Neural cell (in vitro differentiated cells): ENCODE measurements at regions not wholly inside any gene's neighbourhood (a gene's known extent, or its start where the extent isn't known, plus 50 kb on each side); places are given as distances from the start of the nearest gene placed in this dataset.

ENCODE experiments used
- H2AFZ ChIP-seq: fragments of 200-600, 300-800 bp; sonication (generic), shearing (Covaris generic); 2 replicates; pipeline ENCODE4 v1.6.0; 2014; ENCODE audit warnings: low read depth, mild to moderate bottlenecking, antibody characterized with exemption, low read length, moderate library complexity
- H3F3A ChIP-seq: fragments of 200-600 bp; shearing (Covaris generic); 2 replicates; pipeline ENCODE4 v1.6.1; 2016; ENCODE audit warnings: mild to moderate bottlenecking, moderate library complexity, mixed read lengths, antibody characterized with exemption, low read length; ENCODE audit not compliant: insufficient read depth, poor library complexity, severe bottlenecking
- H3K27ac ChIP-seq: fragments of 200-600, 300-800 bp; sonication (generic), shearing (Covaris generic); 2 replicates; pipeline ENCODE4 v1.5.1; 2014; ENCODE audit warnings: mild to moderate bottlenecking, low read length, moderate library complexity
- H3K27me3 ChIP-seq: fragments of 300-800, 200-600 bp; sonication (generic), shearing (Covaris generic); 2 replicates; pipeline ENCODE4 v1.6.0; 2014; ENCODE audit warnings: mild to moderate bottlenecking, low read depth, low read length, moderate library complexity; ENCODE audit not compliant: insufficient read depth
- H3K36me3 ChIP-seq: fragments of 300-800, 200-600 bp; sonication (generic), shearing (Covaris generic); 2 replicates; pipeline ENCODE4 v1.5.1; 2014; ENCODE audit warnings: mild to moderate bottlenecking, antibody characterized with exemption, low read length, moderate library complexity; ENCODE audit not compliant: insufficient read depth
- H3K4me2 ChIP-seq: fragments of 300-800, 200-600 bp; sonication (generic), shearing (Covaris generic); 2 replicates; pipeline ENCODE4 v1.6.0; 2014; ENCODE audit warnings: mild to moderate bottlenecking, low read length
- H3K4me3 ChIP-seq: fragments of 300-800, 200-600 bp; sonication (generic), shearing (Covaris generic); 2 replicates; pipeline ENCODE4 v1.5.1; 2014; ENCODE audit warnings: mild to moderate bottlenecking, low read length, moderate library complexity
- H3K79me2 ChIP-seq: fragments of 200-600 bp; shearing (Covaris generic); replicated peaks from 2 replicates; pipeline ENCODE4 v1.6.0; 2014; ENCODE audit warnings: mild to moderate bottlenecking, low read length, moderate library complexity; ENCODE audit not compliant: insufficient read depth
- H3K9ac ChIP-seq: fragments of 300-800, 200-600 bp; sonication (generic), shearing (Covaris generic); 2 replicates; pipeline ENCODE4 v1.6.1; 2016; ENCODE audit warnings: mild to moderate bottlenecking, low read length, mixed read lengths
- H3K9me2 ChIP-seq: fragments of 200-600 bp; shearing (Covaris generic); 2 replicates; pipeline ENCODE4 v1.6.1; 2016; ENCODE audit warnings: mild to moderate bottlenecking, low read length, mixed read lengths; ENCODE audit not compliant: insufficient read depth
- H3K9me3 ChIP-seq: fragments of 200-600, 300-800 bp; sonication (generic), shearing (Covaris generic); 2 replicates; pipeline ENCODE4 v1.6.1; 2016; ENCODE audit warnings: mild to moderate bottlenecking, mixed run types, low read length, moderate library complexity, mixed read lengths
- H4K20me1 ChIP-seq: fragments of 200-600 bp; shearing (Covaris generic); 2 replicates; pipeline ENCODE4 v1.6.1; 2016; ENCODE audit warnings: mild to moderate bottlenecking, mixed run types; ENCODE audit not compliant: insufficient read depth
- CTCF ChIP-seq: fragments of 450-650 bp; IDR thresholded peaks from 2 replicates; pipeline ENCODE4 v1.5.1; 2014; ENCODE audit warnings: antibody characterized with exemption, mild to moderate bottlenecking, moderate library complexity; ENCODE audit not compliant: poor library complexity, severe bottlenecking
- EP300 ChIP-seq: fragments of 450-650 bp; conservative IDR thresholded peaks from 2 replicates; pipeline ENCODE4 v1.6.1; 2014; ENCODE audit warnings: antibody characterized with exemption, mild to moderate bottlenecking, moderate library complexity; ENCODE audit not compliant: poor library complexity, severe bottlenecking
- EZH2 ChIP-seq: fragments of 200-600, 300-800 bp; shearing (Covaris generic), sonication (generic); IDR thresholded peaks from 2 replicates; pipeline ENCODE4 v1.6.1; 2014; ENCODE audit warnings: antibody characterized with exemption, low read length, borderline replicate concordance, mild to moderate bottlenecking; ENCODE audit not compliant: insufficient read depth, poor library complexity, severe bottlenecking
- MXI1 ChIP-seq: fragments of 450-650 bp; conservative IDR thresholded peaks from 2 replicates; pipeline ENCODE4 v1.6.1; 2014; ENCODE audit warnings: antibody characterized with exemption, mild to moderate bottlenecking; ENCODE audit not compliant: poor library complexity, severe bottlenecking
- POLR2AphosphoS5 ChIP-seq: IDR thresholded peaks from 2 replicates; pipeline ENCODE4 v1.6.1; 2012
- RAD21 ChIP-seq: fragments of 450-650 bp; conservative IDR thresholded peaks from 2 replicates; pipeline ENCODE4 v1.6.1; 2014; ENCODE audit warnings: antibody characterized with exemption, mild to moderate bottlenecking, moderate library complexity
- REST ChIP-seq: IDR thresholded peaks from 2 replicates; pipeline ENCODE4 v1.6.1; 2012; ENCODE audit warnings: borderline replicate concordance
- SMC3 ChIP-seq: fragments of 450-650 bp; conservative IDR thresholded peaks from 2 replicates; pipeline ENCODE4 v1.6.1; 2014; ENCODE audit warnings: antibody characterized with exemption, mild to moderate bottlenecking, moderate library complexity; ENCODE audit not compliant: poor library complexity
- TAF1 ChIP-seq: IDR thresholded peaks from 2 replicates; pipeline ENCODE4 v1.6.1; 2012; ENCODE audit warnings: low read depth

- no peaks in the 10 kb centered on the region for H3K27me3 ChIP-seq
- H3K36me3 ChIP-seq, result no peaks in the 10 kb centered on the region
- no peak overlapping the region for H2AFZ ChIP-seq
- H3K9me2 ChIP-seq, result no peaks in the 10 kb centered on the region
- no peak overlapping the region for H3K9ac ChIP-seq
- no peaks in the 10 kb centered on the region for H3K9me3 ChIP-seq
- H4K20me1 ChIP-seq, result no peaks in the 10 kb centered on the region
- no peak overlapping the region for H3K27ac ChIP-seq
- no peak for TF ChIP-seq CTCF
- no peak for TF ChIP-seq RAD21
- TF ChIP-seq POLR2AphosphoS5, result no peak
- TF ChIP-seq TAF1, result no peak
- no peak for TF ChIP-seq EZH2
- TF ChIP-seq SMC3, result no peak
- TF ChIP-seq MXI1, result no peak
- no peak for TF ChIP-seq REST
- TF ChIP-seq EP300, result no peak
- H3K79me2 ChIP-seq, result no peaks in the 10 kb centered on the region
- H3K4me3 ChIP-seq, result no peak overlapping the region
- H3F3A ChIP-seq, result no peaks in the 10 kb centered on the region
- no peak overlapping the region for H3K4me2 ChIP-seq
Observed at GRCh38 chr2:228602288-228602687, 420.8 kb upstream of the SPHKAP start.

GRCh38 chr2:228600265-228600664 is 418.8 kb upstream of the SPHKAP start:
- H3K4me3 ChIP-seq, result no peak overlapping the region
- H3K9ac ChIP-seq, result no peak overlapping the region
- H3K9me2 ChIP-seq, result no peaks in the 10 kb centered on the region
- H3K36me3 ChIP-seq, result no peaks in the 10 kb centered on the region
- no peaks in the 10 kb centered on the region for H4K20me1 ChIP-seq
- H3K27ac ChIP-seq, result no peak overlapping the region
- H3K9me3 ChIP-seq, result no peaks in the 10 kb centered on the region
- TF ChIP-seq REST, result no peak
- TF ChIP-seq EP300, result no peak
- TF ChIP-seq POLR2AphosphoS5, result no peak
- TF ChIP-seq EZH2, result no peak
- TF ChIP-seq SMC3, result no peak
- TF ChIP-seq CTCF, result no peak
- TF ChIP-seq RAD21, result no peak
- no peak for TF ChIP-seq TAF1
- TF ChIP-seq MXI1, result no peak
- no peaks in the 10 kb centered on the region for H3K79me2 ChIP-seq
- no peaks in the 10 kb centered on the region for H3F3A ChIP-seq
- no peak overlapping the region for H2AFZ ChIP-seq
- H3K27me3 ChIP-seq, result no peaks in the 10 kb centered on the region
- H3K4me2 ChIP-seq, result no peak overlapping the region
